ENCODE measurements at regions not wholly inside any gene's neighbourhood (a gene's known extent, or its start where the extent isn't known, plus 50 kb on each side); places are given as distances from the start of the nearest gene placed in this dataset.

- H3K4me3 ChIP-seq (ENCODE audit: low read depth in 2 of 2, low read length in 1 of 2) = no peak overlapping the region
- H3K27me3 ChIP-seq (ENCODE audit: insufficient read depth) = no peaks in the 10 kb centered on the region
- H3K9me3 ChIP-seq = no peaks in the 10 kb centered on the region
- no peaks in the 10 kb centered on the region for H4K20me1 ChIP-seq (ENCODE audit: insufficient read depth)
- WGBS (ENCODE audit: low lambda C conversion rate) = 29% methylated on average over 2 of the region's 2 CpGs
- H3K9ac ChIP-seq = no peak overlapping the region
- no peak overlapping the region for H3K4me2 ChIP-seq
- TF ChIP-seq TEAD4 (IDR thresholded peaks at IDR 0.05; ENCODE audit: borderline replicate concordance, insufficient read depth) = no peak
- TF ChIP-seq FOSL2 (IDR thresholded peaks at IDR 0.05; ENCODE audit: borderline replicate concordance, low read depth) = no peak
- TF ChIP-seq NRF1 (IDR thresholded peaks at IDR 0.05; ENCODE audit: low read depth, low read length) = no peak
- TF ChIP-seq GABPA (IDR thresholded peaks at IDR 0.05; ENCODE audit: low read depth) = no peak
- no peak for TF ChIP-seq FOXM1 (IDR thresholded peaks at IDR 0.05; ENCODE audit: low read depth)
- TF ChIP-seq PBX3 (IDR thresholded peaks at IDR 0.05) = no peak
- TF ChIP-seq MEF2A (IDR thresholded peaks at IDR 0.05; ENCODE audit: borderline replicate concordance, low read depth) = no peak
- TF ChIP-seq FOXJ3 (CRISPR knock-in tag; IDR thresholded peaks at IDR 0.05) = no peak
- CTCF ChIA-PET = no interaction called here
- no peaks in the 10 kb centered on the region for H3F3A ChIP-seq (replicated peaks; ENCODE audit: insufficient read depth)
- H3K36me3 ChIP-seq (replicated peaks in 1 of 2; ENCODE audit: control insufficient read depth in 1 of 2, insufficient read depth in 2 of 2, low read length in 1 of 2) = no peaks in the 10 kb centered on the region
- no peaks in the 10 kb centered on the region for H3K79me2 ChIP-seq (ENCODE audit: insufficient read depth)
- no peak for DNase-seq
- H2AFZ ChIP-seq (ENCODE audit: low read depth) = no peak overlapping the region
- no peak overlapping the region for H3K27ac ChIP-seq (ENCODE audit: low read depth in 2 of 2, low read length in 1 of 2)
- no peaks in the 10 kb centered on the region for H3K9me2 ChIP-seq
- no peaks in the 10 kb centered on the region for H3K4me1 ChIP-seq (ENCODE audit: control insufficient read depth in 1 of 2, insufficient read depth in 2 of 2, low read depth in 1 of 2, low read length in 1 of 2)
- POLR2A ChIA-PET = no interaction called here
Measured at GRCh38 chr1:157247005-157247763, 109.0 kb upstream of the ETV3 start.

DNA sequence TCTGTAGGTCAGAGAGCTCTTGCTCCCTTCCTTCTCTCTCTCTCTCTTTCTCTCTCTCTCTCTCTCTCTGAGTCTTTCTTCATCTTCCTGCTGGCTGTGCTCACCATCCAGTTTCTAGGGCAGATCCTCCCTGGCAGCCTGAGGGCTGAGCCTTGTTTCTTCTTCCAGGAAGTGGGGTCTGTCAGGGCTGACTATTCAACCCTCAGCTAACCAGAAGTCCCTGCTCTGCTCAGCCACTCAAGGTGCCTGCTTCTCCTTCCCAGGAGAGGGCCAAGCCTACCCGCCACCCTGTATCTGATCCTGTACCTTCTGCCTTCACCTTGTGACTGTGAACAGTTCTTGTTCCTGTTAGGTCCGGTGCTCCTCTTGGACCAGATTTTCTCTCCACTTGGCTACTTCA, 107.6 kb upstream of the ETV3 start:
- Histone ChIP-seq H3K9me2 (no peaks in the 10 kb centered on the region), H3K36me3 (replicated peaks in 1 of 2; ENCODE audit: control insufficient read depth in 1 of 2, insufficient read depth in 2 of 2, low read length in 1 of 2) (no peaks in the 10 kb centered on the region), H3K27ac (ENCODE audit: low read depth in 2 of 2, low read length in 1 of 2) (no peak overlapping the region), H3K4me3 (ENCODE audit: low read depth in 2 of 2, low read length in 1 of 2) (no peak overlapping the region), H3K27me3 (ENCODE audit: insufficient read depth) (no peaks in the 10 kb centered on the region), H3K4me1 (ENCODE audit: control insufficient read depth in 1 of 2, insufficient read depth in 2 of 2, low read depth in 1 of 2, low read length in 1 of 2) (no peaks in the 10 kb centered on the region), H4K20me1 (ENCODE audit: insufficient read depth) (no peaks in the 10 kb centered on the region), H2AFZ (ENCODE audit: low read depth) (no peak overlapping the region), H3K9ac (no peak overlapping the region), H3F3A (replicated peaks; ENCODE audit: insufficient read depth) (no peaks in the 10 kb centered on the region), H3K4me2 (no peak overlapping the region), H3K9me3 (no peaks in the 10 kb centered on the region), H3K79me2 (ENCODE audit: insufficient read depth) (no peaks in the 10 kb centered on the region)
- DNase-seq = no peak
- TF ChIP-seq, protein P1, sequence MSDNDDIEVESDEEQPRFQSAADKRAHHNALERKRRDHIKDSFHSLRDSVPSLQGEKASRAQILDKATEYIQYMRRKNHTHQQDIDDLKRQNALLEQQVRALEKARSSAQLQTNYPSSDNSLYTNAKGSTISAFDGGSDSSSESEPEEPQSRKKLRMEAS (IDR thresholded peaks at IDR 0.05; ENCODE audit: low read depth) = no peak
- TF ChIP-seq YY1 (IDR thresholded peaks at IDR 0.05; ENCODE audit: low read depth) (no peak), CTCF (IDR thresholded peaks at IDR 0.05) (no peak), TAF1 (IDR thresholded peaks at IDR 0.05; ENCODE audit: borderline replicate concordance, low read depth, low read length) (no peak), MEF2A (IDR thresholded peaks at IDR 0.05; ENCODE audit: borderline replicate concordance, low read depth) (no peak), JUND (IDR thresholded peaks at IDR 0.05) (no peak), FOXJ3 (CRISPR knock-in tag; IDR thresholded peaks at IDR 0.05) (no peak), NFIC (IDR thresholded peaks at IDR 0.05; ENCODE audit: borderline replicate concordance) (no peak), RAD21 (IDR thresholded peaks at IDR 0.05; ENCODE audit: low read length) (no peak), RXRA (IDR thresholded peaks at IDR 0.05; ENCODE audit: borderline replicate concordance, low read depth) (no peak)
- TF ChIP-seq, protein P2, sequence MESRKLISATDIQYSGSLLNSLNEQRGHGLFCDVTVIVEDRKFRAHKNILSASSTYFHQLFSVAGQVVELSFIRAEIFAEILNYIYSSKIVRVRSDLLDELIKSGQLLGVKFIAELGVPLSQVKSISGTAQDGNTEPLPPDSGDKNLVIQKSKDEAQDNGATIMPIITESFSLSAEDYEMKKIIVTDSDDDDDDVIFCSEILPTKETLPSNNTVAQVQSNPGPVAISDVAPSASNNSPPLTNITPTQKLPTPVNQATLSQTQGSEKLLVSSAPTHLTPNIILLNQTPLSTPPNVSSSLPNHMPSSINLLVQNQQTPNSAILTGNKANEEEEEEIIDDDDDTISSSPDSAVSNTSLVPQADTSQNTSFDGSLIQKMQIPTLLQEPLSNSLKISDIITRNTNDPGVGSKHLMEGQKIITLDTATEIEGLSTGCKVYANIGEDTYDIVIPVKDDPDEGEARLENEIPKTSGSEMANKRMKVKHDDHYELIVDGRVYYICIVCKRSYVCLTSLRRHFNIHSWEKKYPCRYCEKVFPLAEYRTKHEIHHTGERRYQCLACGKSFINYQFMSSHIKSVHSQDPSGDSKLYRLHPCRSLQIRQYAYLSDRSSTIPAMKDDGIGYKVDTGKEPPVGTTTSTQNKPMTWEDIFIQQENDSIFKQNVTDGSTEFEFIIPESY (IDR thresholded peaks at IDR 0.05; ENCODE audit: borderline replicate concordance, low read depth) = no peak
- 9% methylated on average over 2 of the region's 2 CpGs for WGBS (ENCODE audit: low lambda C conversion rate)
- ChIA-PET POLR2A (no interaction called here), CTCF (interaction anchor here (1.2 kb wide), 1 partner anchor 83 kb away, joined by 3 read pairs; no protein-coding TSS in a partner anchor)

Data from SK-N-SH (cell line).